HCT116 (cell line): ENCODE measurements at regions not wholly inside any gene's neighbourhood (a gene's known extent, or its start where the extent isn't known, plus 50 kb on each side); places are given as distances from the start of the nearest gene placed in this dataset.

ENCODE experiments used
- CTCF ChIP-seq, 3 experiments: fragments of 200-600 bp in 1 of 3; sonication (generic) in 1 of 3; IDR thresholded peaks in 2 of 3; conservative IDR thresholded peaks in 1 of 3; 2 replicates each; pipeline ENCODE4 v1.5.1; 2012 to 2017; ENCODE audit warnings: low read depth in 2 of 3, low read length in 2 of 3, antibody characterized with exemption in 1 of 3, borderline replicate concordance in 1 of 3, control low read depth in 1 of 3, mild to moderate bottlenecking in 1 of 3, mixed read lengths in 1 of 3, mixed run types in 1 of 3, moderate library complexity in 1 of 3; ENCODE audit not compliant: insufficient read depth in 1 of 3
- FOSL1 ChIP-seq: IDR thresholded peaks from 2 replicates; pipeline ENCODE4 v1.6.1; 2012; ENCODE audit warnings: low read depth
- POLR2A ChIP-seq: IDR thresholded peaks from 2 replicates; pipeline ENCODE4 v1.7.0; 2011; ENCODE audit warnings: borderline replicate concordance; ENCODE audit not compliant: insufficient read depth, insufficient read length; ENCODE audit errors: extremely low read depth
- SIN3A ChIP-seq: IDR thresholded peaks from 2 replicates; pipeline ENCODE4 v1.6.1; 2012; ENCODE audit warnings: low read depth
- TF ChIP-seq, protein P1 (sequence below): IDR thresholded peaks from 2 replicates; pipeline ENCODE4 v1.6.1; 2012
- TF ChIP-seq, protein P2 (sequence below): IDR thresholded peaks from 2 replicates; pipeline ENCODE4 v1.6.1; 2012; ENCODE audit warnings: low read depth

- TF ChIP-seq CTCF (IDR thresholded peaks at IDR 0.05 in 2 of 3, conservative IDR thresholded peaks at IDR 0.05 in 1 of 3; ENCODE audit: borderline replicate concordance in 1 of 3, insufficient read depth in 1 of 3, low read depth in 2 of 3, low read length in 2 of 3) (no peak), POLR2A (no peak), FOSL1 (no peak), SIN3A (no peak)
- TF ChIP-seq, protein P1, sequence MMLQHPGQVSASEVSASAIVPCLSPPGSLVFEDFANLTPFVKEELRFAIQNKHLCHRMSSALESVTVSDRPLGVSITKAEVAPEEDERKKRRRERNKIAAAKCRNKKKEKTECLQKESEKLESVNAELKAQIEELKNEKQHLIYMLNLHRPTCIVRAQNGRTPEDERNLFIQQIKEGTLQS, result no peak
- TF ChIP-seq, protein P2, sequence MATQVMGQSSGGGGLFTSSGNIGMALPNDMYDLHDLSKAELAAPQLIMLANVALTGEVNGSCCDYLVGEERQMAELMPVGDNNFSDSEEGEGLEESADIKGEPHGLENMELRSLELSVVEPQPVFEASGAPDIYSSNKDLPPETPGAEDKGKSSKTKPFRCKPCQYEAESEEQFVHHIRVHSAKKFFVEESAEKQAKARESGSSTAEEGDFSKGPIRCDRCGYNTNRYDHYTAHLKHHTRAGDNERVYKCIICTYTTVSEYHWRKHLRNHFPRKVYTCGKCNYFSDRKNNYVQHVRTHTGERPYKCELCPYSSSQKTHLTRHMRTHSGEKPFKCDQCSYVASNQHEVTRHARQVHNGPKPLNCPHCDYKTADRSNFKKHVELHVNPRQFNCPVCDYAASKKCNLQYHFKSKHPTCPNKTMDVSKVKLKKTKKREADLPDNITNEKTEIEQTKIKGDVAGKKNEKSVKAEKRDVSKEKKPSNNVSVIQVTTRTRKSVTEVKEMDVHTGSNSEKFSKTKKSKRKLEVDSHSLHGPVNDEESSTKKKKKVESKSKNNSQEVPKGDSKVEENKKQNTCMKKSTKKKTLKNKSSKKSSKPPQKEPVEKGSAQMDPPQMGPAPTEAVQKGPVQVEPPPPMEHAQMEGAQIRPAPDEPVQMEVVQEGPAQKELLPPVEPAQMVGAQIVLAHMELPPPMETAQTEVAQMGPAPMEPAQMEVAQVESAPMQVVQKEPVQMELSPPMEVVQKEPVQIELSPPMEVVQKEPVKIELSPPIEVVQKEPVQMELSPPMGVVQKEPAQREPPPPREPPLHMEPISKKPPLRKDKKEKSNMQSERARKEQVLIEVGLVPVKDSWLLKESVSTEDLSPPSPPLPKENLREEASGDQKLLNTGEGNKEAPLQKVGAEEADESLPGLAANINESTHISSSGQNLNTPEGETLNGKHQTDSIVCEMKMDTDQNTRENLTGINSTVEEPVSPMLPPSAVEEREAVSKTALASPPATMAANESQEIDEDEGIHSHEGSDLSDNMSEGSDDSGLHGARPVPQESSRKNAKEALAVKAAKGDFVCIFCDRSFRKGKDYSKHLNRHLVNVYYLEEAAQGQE, result no peak
These were observed 121.4 kb upstream of the SV2C start for GRCh38 chr5:75961818-75962217.
